GM12801 (cell line): ENCODE measurements at regions not wholly inside any gene's neighbourhood (a gene's known extent, or its start where the extent isn't known, plus 50 kb on each side); places are given as distances from the start of the nearest gene placed in this dataset.

Experiments used
- TF ChIP-seq, protein P1 (sequence below): IDR thresholded peaks from one replicate; pipeline ENCODE4 v1.5.1; 2011; ENCODE audit warnings: control low read depth; ENCODE audit not compliant: insufficient read length; ENCODE audit errors: extremely low read depth

DNA sequence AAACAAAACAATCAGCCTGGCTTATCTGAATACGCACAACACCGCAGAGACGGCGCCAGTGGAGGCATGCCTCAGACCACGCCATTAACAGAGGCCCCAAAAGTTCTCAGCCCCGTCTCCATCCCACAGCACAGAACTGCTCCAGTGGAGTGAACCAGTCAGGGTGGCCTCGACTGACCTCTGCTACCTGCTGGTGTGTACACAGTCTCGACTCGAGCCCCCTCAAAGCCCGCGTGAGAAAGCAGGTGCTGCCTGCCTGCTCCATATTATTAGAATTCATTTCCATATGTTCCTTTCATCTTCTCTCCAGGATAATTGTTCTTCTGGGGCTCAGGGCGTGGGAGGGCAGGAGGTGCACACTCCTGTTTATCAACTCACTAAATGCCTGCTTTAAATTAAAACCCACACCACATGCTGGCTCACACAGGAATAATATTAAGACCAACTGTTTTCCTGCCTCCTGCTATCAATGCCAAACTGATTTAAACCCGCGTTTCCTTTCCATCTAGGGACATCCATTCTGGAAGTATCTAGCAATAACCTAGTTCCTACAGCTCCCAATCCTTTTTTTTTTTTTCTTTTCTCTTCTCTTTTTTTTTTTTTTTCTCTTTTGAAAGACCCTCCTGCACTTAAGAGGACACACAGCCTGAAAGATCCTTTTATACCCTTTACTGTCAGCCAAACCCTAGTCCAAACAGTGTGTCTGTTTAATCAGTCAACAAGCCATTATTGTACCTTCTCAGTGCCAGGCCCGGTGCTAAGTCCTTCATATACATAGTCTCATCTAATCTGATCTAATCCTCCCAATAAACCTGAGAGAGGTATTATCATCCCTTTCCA is 101.2 kb downstream of the TLE3 start:
- TF ChIP-seq, protein P1, sequence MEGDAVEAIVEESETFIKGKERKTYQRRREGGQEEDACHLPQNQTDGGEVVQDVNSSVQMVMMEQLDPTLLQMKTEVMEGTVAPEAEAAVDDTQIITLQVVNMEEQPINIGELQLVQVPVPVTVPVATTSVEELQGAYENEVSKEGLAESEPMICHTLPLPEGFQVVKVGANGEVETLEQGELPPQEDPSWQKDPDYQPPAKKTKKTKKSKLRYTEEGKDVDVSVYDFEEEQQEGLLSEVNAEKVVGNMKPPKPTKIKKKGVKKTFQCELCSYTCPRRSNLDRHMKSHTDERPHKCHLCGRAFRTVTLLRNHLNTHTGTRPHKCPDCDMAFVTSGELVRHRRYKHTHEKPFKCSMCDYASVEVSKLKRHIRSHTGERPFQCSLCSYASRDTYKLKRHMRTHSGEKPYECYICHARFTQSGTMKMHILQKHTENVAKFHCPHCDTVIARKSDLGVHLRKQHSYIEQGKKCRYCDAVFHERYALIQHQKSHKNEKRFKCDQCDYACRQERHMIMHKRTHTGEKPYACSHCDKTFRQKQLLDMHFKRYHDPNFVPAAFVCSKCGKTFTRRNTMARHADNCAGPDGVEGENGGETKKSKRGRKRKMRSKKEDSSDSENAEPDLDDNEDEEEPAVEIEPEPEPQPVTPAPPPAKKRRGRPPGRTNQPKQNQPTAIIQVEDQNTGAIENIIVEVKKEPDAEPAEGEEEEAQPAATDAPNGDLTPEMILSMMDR: no peak

DNA sequence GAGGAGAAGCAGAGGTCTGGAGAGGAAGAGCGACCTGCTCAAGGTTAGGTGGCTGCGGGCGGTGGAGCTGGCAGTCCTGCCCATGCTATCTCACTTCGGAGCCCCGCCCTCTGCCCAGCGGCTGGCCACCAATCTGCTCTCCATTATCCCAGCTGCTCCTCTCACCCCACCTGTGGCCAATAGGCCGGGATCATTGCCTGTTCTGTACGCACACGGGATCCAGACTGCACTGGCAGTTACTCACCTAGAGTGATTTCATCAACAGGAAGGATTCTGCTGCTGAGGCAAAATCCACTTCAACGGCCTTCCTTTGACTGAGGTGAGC is 100.6 kb downstream of the TLE3 start:
- TF ChIP-seq, protein P1: no peak
